Choroid plexus epithelial cell (primary cell): ENCODE measurements at regions not wholly inside any gene's neighbourhood (a gene's known extent, or its start where the extent isn't known, plus 50 kb on each side); places are given as distances from the start of the nearest gene placed in this dataset.

Experiments used
- DNase-seq: peaks from one replicate; pipeline ENCODE4 v3.0.0-alpha.2; 2010; ENCODE audit warnings: low read depth
- H3K4me3 ChIP-seq: 2 replicates; pipeline ENCODE4 v1.5.1; 2011; ENCODE audit warnings: low read depth, mild to moderate bottlenecking, control low read depth, low read length, moderate library complexity
- TF ChIP-seq, protein P1 (sequence below): conservative IDR thresholded peaks from 2 replicates; pipeline ENCODE4 v1.5.1; 2011; ENCODE audit warnings: low read depth, mild to moderate bottlenecking, control low read depth, inconsistent platforms, low read length, moderate library complexity

GRCh38 chr3:127112796-127113570 lies 79.9 kb upstream of the PRR23E start:
- no peak for DNase-seq
- H3K4me3 ChIP-seq: no peak overlapping the region
- TF ChIP-seq, protein P1, sequence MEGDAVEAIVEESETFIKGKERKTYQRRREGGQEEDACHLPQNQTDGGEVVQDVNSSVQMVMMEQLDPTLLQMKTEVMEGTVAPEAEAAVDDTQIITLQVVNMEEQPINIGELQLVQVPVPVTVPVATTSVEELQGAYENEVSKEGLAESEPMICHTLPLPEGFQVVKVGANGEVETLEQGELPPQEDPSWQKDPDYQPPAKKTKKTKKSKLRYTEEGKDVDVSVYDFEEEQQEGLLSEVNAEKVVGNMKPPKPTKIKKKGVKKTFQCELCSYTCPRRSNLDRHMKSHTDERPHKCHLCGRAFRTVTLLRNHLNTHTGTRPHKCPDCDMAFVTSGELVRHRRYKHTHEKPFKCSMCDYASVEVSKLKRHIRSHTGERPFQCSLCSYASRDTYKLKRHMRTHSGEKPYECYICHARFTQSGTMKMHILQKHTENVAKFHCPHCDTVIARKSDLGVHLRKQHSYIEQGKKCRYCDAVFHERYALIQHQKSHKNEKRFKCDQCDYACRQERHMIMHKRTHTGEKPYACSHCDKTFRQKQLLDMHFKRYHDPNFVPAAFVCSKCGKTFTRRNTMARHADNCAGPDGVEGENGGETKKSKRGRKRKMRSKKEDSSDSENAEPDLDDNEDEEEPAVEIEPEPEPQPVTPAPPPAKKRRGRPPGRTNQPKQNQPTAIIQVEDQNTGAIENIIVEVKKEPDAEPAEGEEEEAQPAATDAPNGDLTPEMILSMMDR: no peak

GRCh38 chr3:127113571-127113891 lies 79.4 kb upstream of the PRR23E start:
- no peak for DNase-seq
- TF ChIP-seq, protein P1: no peak
- H3K4me3 ChIP-seq: no peak overlapping the region

DNA sequence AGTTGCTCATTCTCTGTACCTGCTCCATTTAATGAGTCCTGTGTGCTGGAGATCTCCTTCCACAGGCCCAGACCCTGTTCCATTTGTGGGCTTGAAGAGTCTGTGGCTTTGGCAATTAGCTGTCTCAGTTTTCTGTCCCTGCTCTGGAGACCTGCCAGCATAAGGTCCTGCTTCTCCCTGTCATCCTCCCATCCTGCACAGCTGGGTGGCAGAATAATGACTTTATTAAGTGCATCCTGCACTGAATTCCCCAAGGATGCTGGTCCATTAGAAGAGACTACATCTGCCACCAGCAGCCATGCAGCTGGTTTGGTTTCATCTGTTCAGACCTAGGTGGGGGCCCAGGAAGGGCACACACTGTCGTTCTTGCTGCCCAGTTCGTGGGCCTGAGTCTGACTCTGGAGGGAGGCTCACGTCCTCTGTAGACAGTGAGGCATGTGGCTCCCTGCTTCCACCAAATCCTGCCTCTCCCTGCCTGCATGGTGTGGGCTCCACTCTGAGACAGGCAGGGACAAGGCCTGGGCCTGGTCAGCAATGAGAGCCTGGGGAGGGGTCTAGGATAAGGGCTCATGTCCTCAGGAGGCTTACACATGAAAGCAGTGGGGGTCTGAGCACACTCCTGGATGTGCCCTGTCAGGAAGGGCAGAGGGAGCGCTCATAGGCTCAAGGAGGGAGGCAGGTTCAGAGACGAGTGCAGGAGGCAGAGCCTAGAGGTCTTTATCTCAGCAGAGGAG lies 78.4 kb upstream of the PRR23E start:
- TF ChIP-seq, protein P1: no peak
- DNase-seq: no peak
- no peak overlapping the region for H3K4me3 ChIP-seq

DNA sequence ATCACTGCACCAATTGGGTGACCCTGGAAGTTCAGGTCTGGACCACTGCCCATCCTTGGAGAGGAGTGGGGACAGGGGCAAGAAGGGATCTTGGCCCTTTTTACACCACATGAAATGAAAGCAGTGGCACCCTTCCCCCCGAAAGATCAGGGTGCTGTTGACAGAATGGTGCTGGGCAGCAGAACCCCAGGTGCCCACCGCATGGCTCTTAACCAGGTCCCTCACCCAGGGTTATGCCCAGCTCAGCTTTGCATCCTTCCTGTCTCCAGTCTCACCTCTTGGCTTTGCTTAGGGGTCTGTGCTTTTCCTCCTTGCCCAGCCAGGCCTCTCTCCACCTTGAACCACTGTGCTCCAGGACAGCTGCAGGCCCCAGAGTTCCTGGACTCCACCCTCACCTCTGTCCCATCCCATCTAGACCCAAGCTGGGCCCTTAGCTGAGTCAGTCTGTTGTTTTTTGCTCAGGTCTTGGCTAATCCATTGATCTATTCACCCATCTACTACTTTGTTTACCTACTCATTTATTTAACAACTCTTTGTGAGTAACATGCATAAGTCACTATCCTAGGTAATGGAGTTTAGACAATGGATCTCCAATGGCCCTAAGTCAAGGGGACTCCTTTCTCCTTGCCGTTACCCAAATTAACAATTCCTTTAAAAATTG lies 77.1 kb upstream of the PRR23E start:
- TF ChIP-seq, protein P1: no peak
- no peak overlapping the region for H3K4me3 ChIP-seq
- no peak for DNase-seq

- no peak overlapping the region for H3K4me3 ChIP-seq
- no peak for DNase-seq
- TF ChIP-seq, protein P1: no peak
Observed at GRCh38 chr3:127118366-127118765, 74.6 kb upstream of the PRR23E start.

DNA sequence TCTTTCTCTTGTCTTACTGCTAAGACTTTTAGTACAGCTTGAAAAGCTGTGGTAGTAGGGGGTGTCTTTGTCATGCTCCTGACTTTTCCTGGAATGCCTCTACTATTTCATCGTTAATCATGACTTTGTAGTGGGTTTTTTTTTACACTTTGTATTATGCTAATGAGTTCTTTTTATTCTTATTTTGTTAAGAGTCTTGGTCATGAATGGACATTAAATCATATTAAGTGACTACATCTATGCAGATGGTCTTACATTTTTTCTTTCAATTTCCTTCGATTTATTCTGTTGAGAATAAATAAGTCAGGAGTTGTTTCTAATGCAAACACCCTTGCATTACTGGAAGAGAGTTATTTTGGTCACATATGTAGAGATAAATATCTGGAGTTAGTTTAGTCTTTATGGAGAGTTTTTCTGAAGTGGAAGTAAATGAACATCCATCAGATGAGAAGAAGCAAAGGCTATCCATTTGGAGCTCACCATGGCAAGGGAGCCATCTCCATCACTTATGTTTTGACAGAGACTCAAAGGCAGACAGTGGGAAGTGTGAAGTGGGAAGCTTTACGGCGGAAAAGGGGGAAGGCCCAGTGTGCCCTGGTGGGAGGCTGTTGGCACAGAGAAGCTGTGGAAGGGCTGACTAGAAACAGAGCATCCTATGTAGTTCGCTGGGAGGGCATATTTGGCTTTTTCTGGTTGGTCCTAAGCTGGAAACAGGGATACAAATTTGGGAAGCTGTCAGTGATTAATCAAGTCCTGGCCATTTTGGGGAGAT lies 73.1 kb upstream of the PRR23E start:
- TF ChIP-seq, protein P1: no peak
- no peak for DNase-seq

More for the DNA sequence above, 73.1 kb upstream of the PRR23E start:
- H3K4me3 ChIP-seq: no peak overlapping the region
